Mammary epithelial cell (primary cell): ENCODE measurements at regions not wholly inside any gene's neighbourhood (a gene's known extent, or its start where the extent isn't known, plus 50 kb on each side); places are given as distances from the start of the nearest gene placed in this dataset.

Experiments
- CTCF ChIP-seq, 2 donors: IDR thresholded peaks in 1 of 2; conservative IDR thresholded peaks in 1 of 2; 2 replicates each; pipeline ENCODE4 v1.5.1; 2011 to 2012; ENCODE audit warnings: inconsistent platforms in 2 of 2, low read length in 2 of 2, mild to moderate bottlenecking in 2 of 2, control low read depth in 1 of 2, low read depth in 1 of 2; ENCODE audit not compliant: insufficient read depth in 1 of 2; ENCODE audit errors: extremely low read depth in 1 of 2
- EZH2 ChIP-seq: IDR thresholded peaks from 2 replicates; pipeline ENCODE4 v1.6.1; 2012; ENCODE audit warnings: low read length, inconsistent platforms, borderline replicate concordance

GRCh38 chr1:101075926-101076325, 50.3 kb upstream of the DPH5 start:
- TF ChIP-seq EZH2: no peak
- TF ChIP-seq CTCF (conservative IDR thresholded peaks at IDR 0.05 in 1 of 2, IDR thresholded peaks at IDR 0.05 in 1 of 2; ENCODE audit: extremely low read depth in 1 of 2, insufficient read depth in 1 of 2, low read depth in 1 of 2, low read length in 2 of 2): no peak
